H1 (cell line): ENCODE measurements at regions not wholly inside any gene's neighbourhood (a gene's known extent, or its start where the extent isn't known, plus 50 kb on each side); places are given as distances from the start of the nearest gene placed in this dataset.

Source experiments
- CTCF ChIA-PET: fragments of 300-600 bp; sonication (Branson Sonifier 250); formaldehyde crosslinking; loops from one replicate; lab custom pipeline; 2021; ENCODE audit not compliant: partially characterized antibody; lab: Charles Lee
- POLR2A ChIA-PET: fragments of 300-600 bp; sonication (Branson Sonifier 250); formaldehyde crosslinking; loops from one replicate; lab custom pipeline; 2021; ENCODE audit warnings: inconsistent platforms; ENCODE audit not compliant: partially characterized antibody; lab: Charles Lee
- DNase-seq, 2 experiments: peaks; one replicate each; pipeline versions ENCODE4 v3.0.0 to v3.0.0-alpha.2; 2010 to 2022; ENCODE audit warnings: low spot score in 2 of 2, low read depth in 1 of 2, mixed read lengths in 1 of 2
- FAIRE-seq: peaks from 2 replicates; lab custom pipeline; 2011; peaks lifted over from hg19 to GRCh38; lab: Jason Lieb, UNC
- H2AFZ ChIP-seq: 2 replicates; pipeline ENCODE4 v1.8.1; 2012; ENCODE audit warnings: low read length, inconsistent platforms
- H2AK5ac ChIP-seq: 2 replicates; pipeline ENCODE4 v1.6.1; 2013; ENCODE audit warnings: low read depth, low read length
- H2BK120ac ChIP-seq: replicated peaks from 2 replicates; pipeline ENCODE3; 2013; ENCODE audit warnings: low read depth, low read length, inconsistent platforms
- H2BK12ac ChIP-seq: 2 replicates; pipeline ENCODE4 v1.6.1; 2013; ENCODE audit warnings: low read depth, low read length
- H2BK15ac ChIP-seq: 2 replicates; pipeline ENCODE4 v1.6.1; 2013; ENCODE audit warnings: low read length
- H2BK20ac ChIP-seq: 2 replicates; pipeline ENCODE4 v1.6.1; 2013; ENCODE audit warnings: low read length
- H2BK5ac ChIP-seq: 2 replicates; pipeline ENCODE4 v1.6.1; 2013; ENCODE audit warnings: low read depth, low read length
- H3K14ac ChIP-seq: 2 replicates; pipeline ENCODE4 v1.6.1; 2013; ENCODE audit warnings: inconsistent platforms; ENCODE audit not compliant: insufficient read length
- H3K18ac ChIP-seq: 2 replicates; pipeline ENCODE4 v1.6.1; 2013; ENCODE audit warnings: low read length; ENCODE audit errors: extremely low read depth
- H3K23ac ChIP-seq: 2 replicates; pipeline ENCODE4 v1.6.1; 2013; ENCODE audit warnings: inconsistent platforms; ENCODE audit not compliant: insufficient read length
- H3K23me2 ChIP-seq: 2 replicates; pipeline ENCODE4 v1.6.1; 2013; ENCODE audit warnings: low read depth, low read length
- H3K27ac ChIP-seq: 2 replicates; pipeline ENCODE4 v1.6.1; 2011; ENCODE audit warnings: low read depth, low read length, inconsistent platforms
- H3K27me3 ChIP-seq, 4 experiments: replicated peaks in 1 of 4; 1 replicate in 1 of 4; 2 replicates in 3 of 4; pipeline versions ENCODE4 v1.6.1 to v1.8.1; 2011 to 2013; ENCODE audit warnings: low read length in 3 of 4, mild to moderate bottlenecking in 3 of 4, inconsistent platforms in 2 of 4, mixed read lengths in 2 of 4, moderate library complexity in 1 of 4; ENCODE audit not compliant: control insufficient read depth in 3 of 4, insufficient read depth in 3 of 4; ENCODE audit errors: extremely low read depth in 1 of 4
- H3K36me3 ChIP-seq, 4 experiments: 2 replicates each; pipeline versions ENCODE4 v1.6.1 to v1.8.1; 2011 to 2013; ENCODE audit warnings: mild to moderate bottlenecking in 4 of 4, low read length in 3 of 4, moderate library complexity in 2 of 4, control low read depth in 1 of 4, inconsistent platforms in 1 of 4; ENCODE audit not compliant: insufficient read depth in 4 of 4, control insufficient read depth in 2 of 4
- H3K4ac ChIP-seq: replicated peaks from 2 replicates; pipeline ENCODE3; 2013; ENCODE audit warnings: low read length, low read depth, mixed read lengths, inconsistent platforms; ENCODE audit not compliant: insufficient read length
- H3K4me1 ChIP-seq, 4 experiments: replicated peaks in 1 of 4; 1 replicate in 1 of 4; 2 replicates in 3 of 4; pipeline versions ENCODE4 v1.6.1 to v1.8.1; 2011 to 2013; ENCODE audit warnings: low read length in 3 of 4, inconsistent platforms in 2 of 4, mixed read lengths in 1 of 4; ENCODE audit not compliant: insufficient read depth in 4 of 4, control insufficient read depth in 3 of 4
- H3K4me2 ChIP-seq, 2 experiments: 2 replicates each; pipeline versions ENCODE4 v1.6.1 to v1.8.1; 2011 to 2013; ENCODE audit warnings: low read depth in 2 of 2, low read length in 2 of 2, control low read depth in 1 of 2, inconsistent platforms in 1 of 2, mild to moderate bottlenecking in 1 of 2; ENCODE audit not compliant: insufficient read depth in 1 of 2
- H3K4me3 ChIP-seq, 4 experiments: fragments of 200-600, 300-600 bp in 1 of 4; sonication (generic), shearing (Covaris generic), sonication (Bioruptor Twin) in 1 of 4; 2 replicates each; pipeline versions ENCODE4 v1.5.1 to v1.8.1; 2011 to 2016; ENCODE audit warnings: low read length in 4 of 4, low read depth in 3 of 4, control low read depth in 2 of 4, inconsistent platforms in 2 of 4, mild to moderate bottlenecking in 2 of 4, mixed read lengths in 1 of 4, moderate library complexity in 1 of 4; ENCODE audit not compliant: insufficient read depth in 2 of 4; ENCODE audit errors: extremely low read depth in 1 of 4
- H3K56ac ChIP-seq: replicated peaks from 2 replicates; pipeline ENCODE3; 2013; ENCODE audit warnings: low read depth, mild to moderate bottlenecking, mixed read lengths, low read length, inconsistent platforms; ENCODE audit not compliant: insufficient read length
- H3K79me1 ChIP-seq: 2 replicates; pipeline ENCODE4 v1.6.1; 2013; ENCODE audit warnings: low read depth, low read length, control low read depth
- H3K79me2 ChIP-seq, 2 experiments: 2 replicates each; pipeline versions ENCODE4 v1.6.1 to v1.8.1; 2012 to 2013; ENCODE audit warnings: low read length in 2 of 2, mild to moderate bottlenecking in 2 of 2, inconsistent platforms in 1 of 2; ENCODE audit not compliant: insufficient read depth in 2 of 2, control insufficient read depth in 1 of 2
- H3K9ac ChIP-seq, 4 experiments: replicated peaks in 1 of 4; 1 replicate in 1 of 4; 2 replicates in 3 of 4; pipeline versions ENCODE4 v1.6.1 to v1.8.1; 2011 to 2013; ENCODE audit warnings: low read depth in 3 of 4, low read length in 3 of 4, control low read depth in 2 of 4, mild to moderate bottlenecking in 2 of 4, moderate library complexity in 2 of 4, inconsistent platforms in 1 of 4; ENCODE audit errors: extremely low read depth in 1 of 4
- H3K9me3 ChIP-seq, 2 experiments: 2 replicates each; pipeline versions ENCODE4 v1.6.1 to v1.8.1; 2012 to 2013; ENCODE audit warnings: mild to moderate bottlenecking in 2 of 2, moderate library complexity in 2 of 2, control low read depth in 1 of 2, inconsistent platforms in 1 of 2, low read depth in 1 of 2, low read length in 1 of 2, mixed read lengths in 1 of 2; ENCODE audit not compliant: insufficient read depth in 2 of 2
- H4K20me1 ChIP-seq, 2 experiments: replicated peaks in 1 of 2; 2 replicates each; pipeline versions ENCODE3 to v1.8.1; 2011 to 2013; ENCODE audit warnings: inconsistent platforms in 2 of 2, low read length in 2 of 2, mild to moderate bottlenecking in 1 of 2; ENCODE audit not compliant: insufficient read depth in 2 of 2, control insufficient read depth in 1 of 2
- H4K5ac ChIP-seq: 2 replicates; pipeline ENCODE4 v1.6.1; 2013; ENCODE audit warnings: low read length, low read depth, mixed read lengths, inconsistent platforms; ENCODE audit not compliant: insufficient read length
- H4K8ac ChIP-seq: 2 replicates; pipeline ENCODE4 v1.8.0; 2013; ENCODE audit warnings: mild to moderate bottlenecking, moderate library complexity, low read length, inconsistent platforms; ENCODE audit not compliant: insufficient read depth; ENCODE audit errors: extremely low read depth
- H4K91ac ChIP-seq: replicated peaks from 2 replicates; pipeline ENCODE3; 2013; ENCODE audit warnings: low read length, mixed read lengths, inconsistent platforms; ENCODE audit not compliant: insufficient read length
- CBX8 ChIP-seq: fragments of 300-800, 300-1000 bp; sonication (generic); IDR thresholded peaks from 2 replicates; pipeline ENCODE4 v1.7.1; 2016; ENCODE audit warnings: low read depth, low read length, borderline replicate concordance
- HDAC6 ChIP-seq: IDR thresholded peaks from one replicate; pipeline ENCODE4 v1.7.1; 2012; ENCODE audit warnings: low read depth, mild to moderate bottlenecking, inconsistent platforms, low read length, moderate library complexity
- WGBS, 2 experiments: shearing (Covaris generic) in 1 of 2; methylation state at CpG; one replicate each; pipeline versions ENCODE4 v1.1.6 to v1.1.7; 2013 to 2015; ENCODE audit warnings: low lambda C conversion rate in 2 of 2, mixed read lengths in 2 of 2, inconsistent platforms in 1 of 2, low coverage in 1 of 2, missing lambda C conversion rate in 1 of 2; ENCODE audit not compliant: insufficient replicate concordance in 2 of 2, insufficient coverage in 1 of 2, insufficient read length in 1 of 2; ENCODE audit errors: extremely low coverage in 1 of 2, missing lambda C conversion rate in 1 of 2; 5-methylcytosine and 5-hydroxymethylcytosine counted together

DNA sequence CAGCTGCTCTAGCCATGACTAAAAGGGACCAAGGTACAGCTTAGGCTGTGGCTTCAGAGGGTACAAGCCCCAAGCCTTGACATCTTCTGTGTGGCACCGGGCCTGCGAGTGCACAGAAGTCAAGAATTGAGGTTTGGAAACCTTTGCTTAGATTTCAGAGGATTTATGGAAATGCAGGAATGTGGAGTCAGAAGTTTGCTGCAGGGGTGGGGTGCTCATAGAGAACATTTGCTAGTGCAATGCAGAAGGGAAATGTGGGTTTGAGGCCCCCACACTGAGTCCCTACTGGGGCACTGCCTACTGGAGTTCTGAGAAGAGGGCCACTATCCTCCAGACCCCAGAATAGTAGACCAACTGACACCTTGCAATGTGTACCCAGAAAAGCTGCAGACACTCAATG lies 624.9 kb upstream of the FTMT start:
- Histone ChIP-seq H2BK120ac (no peak overlapping the region), H2BK12ac (no peak overlapping the region), H2AFZ (no peak overlapping the region), H4K8ac (no peak overlapping the region), H3K36me3 (no peaks in the 10 kb centered on the region), H3K9me3 (no peaks in the 10 kb centered on the region; a peak in 1 of 4 replicates), H3K4me2 (no peak overlapping the region), H3K18ac (no peak overlapping the region), H2BK20ac (no peak overlapping the region), H4K20me1 (no peaks in the 10 kb centered on the region), H4K91ac (no peak overlapping the region), H3K9ac (no peak overlapping the region), H3K4me1 (no peaks in the 10 kb centered on the region), H2BK15ac (no peak overlapping the region), H3K14ac (no peak overlapping the region), H3K27me3 (no peaks in the 10 kb centered on the region), H3K23ac (no peak overlapping the region), H2BK5ac (no peak overlapping the region), H3K4me3 (no peak overlapping the region), H3K27ac (no peak overlapping the region), H3K4ac (no peak overlapping the region), H4K5ac (no peak overlapping the region), H3K79me2 (no peaks in the 10 kb centered on the region), H3K23me2 (no peaks in the 10 kb centered on the region), H2AK5ac (no peak overlapping the region), H3K56ac (no peak overlapping the region), H3K79me1 (no peaks in the 10 kb centered on the region)
- CTCF ChIA-PET, result no interaction called here
- TF ChIP-seq HDAC6 (no peak), CBX8 (no peak)
- WGBS, 2 experiments, result 44% methylated on average over 2 of the region's 2 CpGs; no CpG with 5 or more reads in 1 of the 2 experiments
- DNase-seq, result no peak
- POLR2A ChIA-PET, result no interaction called here
- FAIRE-seq, result no peak
